A673 (cell line): ENCODE measurements at regions not wholly inside any gene's neighbourhood (a gene's known extent, or its start where the extent isn't known, plus 50 kb on each side); places are given as distances from the start of the nearest gene placed in this dataset.

Source experiments
- CTCF ChIP-seq: fragments of 300-800, 200-600 bp; sonication (generic); conservative IDR thresholded peaks from 2 replicates; pipeline ENCODE4 v1.5.1; 2017; ENCODE audit warnings: low read depth, mild to moderate bottlenecking, antibody characterized with exemption, low read length, moderate library complexity, mixed read lengths
- EZH2 ChIP-seq: fragments of 200-600 bp; sonication (generic); IDR thresholded peaks from 2 replicates; pipeline ENCODE4 v1.6.1; 2017; ENCODE audit warnings: borderline replicate concordance, low read depth, mild to moderate bottlenecking, mixed read lengths, antibody characterized with exemption, low read length; ENCODE audit not compliant: poor library complexity, severe bottlenecking

GRCh38 chr4:123731035-123731434 lies 334.4 kb downstream of the SPRY1 start:
- TF ChIP-seq EZH2 (no peak), CTCF (no peak)
